H1 (cell line): ENCODE measurements at regions not wholly inside any gene's neighbourhood (a gene's known extent, or its start where the extent isn't known, plus 50 kb on each side); places are given as distances from the start of the nearest gene placed in this dataset.

Experiments used
- CTCF ChIA-PET: fragments of 300-600 bp; sonication (Branson Sonifier 250); formaldehyde crosslinking; loops from one replicate; lab custom pipeline; 2021; ENCODE audit not compliant: partially characterized antibody; lab: Charles Lee
- POLR2A ChIA-PET: fragments of 300-600 bp; sonication (Branson Sonifier 250); formaldehyde crosslinking; loops from one replicate; lab custom pipeline; 2021; ENCODE audit warnings: inconsistent platforms; ENCODE audit not compliant: partially characterized antibody; lab: Charles Lee
- DNase-seq, 2 experiments: peaks; one replicate each; pipeline versions ENCODE4 v3.0.0 to v3.0.0-alpha.2; 2010 to 2022; ENCODE audit warnings: low spot score in 2 of 2, low read depth in 1 of 2, mixed read lengths in 1 of 2
- FAIRE-seq: peaks from 2 replicates; lab custom pipeline; 2011; peaks lifted over from hg19 to GRCh38; lab: Jason Lieb, UNC
- H2AFZ ChIP-seq: 2 replicates; pipeline ENCODE4 v1.8.1; 2012; ENCODE audit warnings: low read length, inconsistent platforms
- H2AK5ac ChIP-seq: 2 replicates; pipeline ENCODE4 v1.6.1; 2013; ENCODE audit warnings: low read depth, low read length
- H2BK120ac ChIP-seq: replicated peaks from 2 replicates; pipeline ENCODE3; 2013; ENCODE audit warnings: low read depth, low read length, inconsistent platforms
- H2BK12ac ChIP-seq: 2 replicates; pipeline ENCODE4 v1.6.1; 2013; ENCODE audit warnings: low read depth, low read length
- H2BK15ac ChIP-seq: 2 replicates; pipeline ENCODE4 v1.6.1; 2013; ENCODE audit warnings: low read length
- H2BK20ac ChIP-seq: 2 replicates; pipeline ENCODE4 v1.6.1; 2013; ENCODE audit warnings: low read length
- H2BK5ac ChIP-seq: 2 replicates; pipeline ENCODE4 v1.6.1; 2013; ENCODE audit warnings: low read depth, low read length
- H3K14ac ChIP-seq: 2 replicates; pipeline ENCODE4 v1.6.1; 2013; ENCODE audit warnings: inconsistent platforms; ENCODE audit not compliant: insufficient read length
- H3K18ac ChIP-seq: 2 replicates; pipeline ENCODE4 v1.6.1; 2013; ENCODE audit warnings: low read length; ENCODE audit errors: extremely low read depth
- H3K23ac ChIP-seq: 2 replicates; pipeline ENCODE4 v1.6.1; 2013; ENCODE audit warnings: inconsistent platforms; ENCODE audit not compliant: insufficient read length
- H3K23me2 ChIP-seq: 2 replicates; pipeline ENCODE4 v1.6.1; 2013; ENCODE audit warnings: low read depth, low read length
- H3K27ac ChIP-seq: 2 replicates; pipeline ENCODE4 v1.6.1; 2011; ENCODE audit warnings: low read depth, low read length, inconsistent platforms
- H3K27me3 ChIP-seq, 4 experiments: replicated peaks in 1 of 4; 1 replicate in 1 of 4; 2 replicates in 3 of 4; pipeline versions ENCODE4 v1.6.1 to v1.8.1; 2011 to 2013; ENCODE audit warnings: low read length in 3 of 4, mild to moderate bottlenecking in 3 of 4, inconsistent platforms in 2 of 4, mixed read lengths in 2 of 4, moderate library complexity in 1 of 4; ENCODE audit not compliant: control insufficient read depth in 3 of 4, insufficient read depth in 3 of 4; ENCODE audit errors: extremely low read depth in 1 of 4
- H3K36me3 ChIP-seq, 4 experiments: 2 replicates each; pipeline versions ENCODE4 v1.6.1 to v1.8.1; 2011 to 2013; ENCODE audit warnings: mild to moderate bottlenecking in 4 of 4, low read length in 3 of 4, moderate library complexity in 2 of 4, control low read depth in 1 of 4, inconsistent platforms in 1 of 4; ENCODE audit not compliant: insufficient read depth in 4 of 4, control insufficient read depth in 2 of 4
- H3K4ac ChIP-seq: replicated peaks from 2 replicates; pipeline ENCODE3; 2013; ENCODE audit warnings: low read length, low read depth, mixed read lengths, inconsistent platforms; ENCODE audit not compliant: insufficient read length
- H3K4me1 ChIP-seq, 4 experiments: replicated peaks in 1 of 4; 1 replicate in 1 of 4; 2 replicates in 3 of 4; pipeline versions ENCODE4 v1.6.1 to v1.8.1; 2011 to 2013; ENCODE audit warnings: low read length in 3 of 4, inconsistent platforms in 2 of 4, mixed read lengths in 1 of 4; ENCODE audit not compliant: insufficient read depth in 4 of 4, control insufficient read depth in 3 of 4
- H3K4me2 ChIP-seq, 2 experiments: 2 replicates each; pipeline versions ENCODE4 v1.6.1 to v1.8.1; 2011 to 2013; ENCODE audit warnings: low read depth in 2 of 2, low read length in 2 of 2, control low read depth in 1 of 2, inconsistent platforms in 1 of 2, mild to moderate bottlenecking in 1 of 2; ENCODE audit not compliant: insufficient read depth in 1 of 2
- H3K4me3 ChIP-seq, 4 experiments: fragments of 200-600, 300-600 bp in 1 of 4; sonication (generic), shearing (Covaris generic), sonication (Bioruptor Twin) in 1 of 4; 2 replicates each; pipeline versions ENCODE4 v1.5.1 to v1.8.1; 2011 to 2016; ENCODE audit warnings: low read length in 4 of 4, low read depth in 3 of 4, control low read depth in 2 of 4, inconsistent platforms in 2 of 4, mild to moderate bottlenecking in 2 of 4, mixed read lengths in 1 of 4, moderate library complexity in 1 of 4; ENCODE audit not compliant: insufficient read depth in 2 of 4; ENCODE audit errors: extremely low read depth in 1 of 4
- H3K56ac ChIP-seq: replicated peaks from 2 replicates; pipeline ENCODE3; 2013; ENCODE audit warnings: low read depth, mild to moderate bottlenecking, mixed read lengths, low read length, inconsistent platforms; ENCODE audit not compliant: insufficient read length
- H3K79me1 ChIP-seq: 2 replicates; pipeline ENCODE4 v1.6.1; 2013; ENCODE audit warnings: low read depth, low read length, control low read depth
- H3K79me2 ChIP-seq, 2 experiments: 2 replicates each; pipeline versions ENCODE4 v1.6.1 to v1.8.1; 2012 to 2013; ENCODE audit warnings: low read length in 2 of 2, mild to moderate bottlenecking in 2 of 2, inconsistent platforms in 1 of 2; ENCODE audit not compliant: insufficient read depth in 2 of 2, control insufficient read depth in 1 of 2
- H3K9ac ChIP-seq, 4 experiments: replicated peaks in 1 of 4; 1 replicate in 1 of 4; 2 replicates in 3 of 4; pipeline versions ENCODE4 v1.6.1 to v1.8.1; 2011 to 2013; ENCODE audit warnings: low read depth in 3 of 4, low read length in 3 of 4, control low read depth in 2 of 4, mild to moderate bottlenecking in 2 of 4, moderate library complexity in 2 of 4, inconsistent platforms in 1 of 4; ENCODE audit errors: extremely low read depth in 1 of 4
- H3K9me3 ChIP-seq, 2 experiments: 2 replicates each; pipeline versions ENCODE4 v1.6.1 to v1.8.1; 2012 to 2013; ENCODE audit warnings: mild to moderate bottlenecking in 2 of 2, moderate library complexity in 2 of 2, control low read depth in 1 of 2, inconsistent platforms in 1 of 2, low read depth in 1 of 2, low read length in 1 of 2, mixed read lengths in 1 of 2; ENCODE audit not compliant: insufficient read depth in 2 of 2
- H4K20me1 ChIP-seq, 2 experiments: replicated peaks in 1 of 2; 2 replicates each; pipeline versions ENCODE3 to v1.8.1; 2011 to 2013; ENCODE audit warnings: inconsistent platforms in 2 of 2, low read length in 2 of 2, mild to moderate bottlenecking in 1 of 2; ENCODE audit not compliant: insufficient read depth in 2 of 2, control insufficient read depth in 1 of 2
- H4K5ac ChIP-seq: 2 replicates; pipeline ENCODE4 v1.6.1; 2013; ENCODE audit warnings: low read length, low read depth, mixed read lengths, inconsistent platforms; ENCODE audit not compliant: insufficient read length
- H4K8ac ChIP-seq: 2 replicates; pipeline ENCODE4 v1.8.0; 2013; ENCODE audit warnings: mild to moderate bottlenecking, moderate library complexity, low read length, inconsistent platforms; ENCODE audit not compliant: insufficient read depth; ENCODE audit errors: extremely low read depth
- H4K91ac ChIP-seq: replicated peaks from 2 replicates; pipeline ENCODE3; 2013; ENCODE audit warnings: low read length, mixed read lengths, inconsistent platforms; ENCODE audit not compliant: insufficient read length
- MAFK ChIP-seq: IDR thresholded peaks from 2 replicates; pipeline ENCODE4 v1.6.1; 2012; ENCODE audit warnings: low read depth, mild to moderate bottlenecking, improper control_type of control experiment, low read length
- SRF ChIP-seq: IDR thresholded peaks from 2 replicates; pipeline ENCODE4 v1.6.1; 2011; ENCODE audit warnings: mild to moderate bottlenecking, low read depth, low read length, moderate library complexity
- WGBS, 2 experiments: shearing (Covaris generic) in 1 of 2; methylation state at CpG; one replicate each; pipeline versions ENCODE4 v1.1.6 to v1.1.7; 2013 to 2015; ENCODE audit warnings: low lambda C conversion rate in 2 of 2, mixed read lengths in 2 of 2, inconsistent platforms in 1 of 2, low coverage in 1 of 2, missing lambda C conversion rate in 1 of 2; ENCODE audit not compliant: insufficient replicate concordance in 2 of 2, insufficient coverage in 1 of 2, insufficient read length in 1 of 2; ENCODE audit errors: extremely low coverage in 1 of 2, missing lambda C conversion rate in 1 of 2; 5-methylcytosine and 5-hydroxymethylcytosine counted together

GRCh38 chr17:30590081-30590733 is 113.0 kb downstream of the GOSR1 start:
- no peak overlapping the region for H4K8ac ChIP-seq
- H3K27ac ChIP-seq = no peak overlapping the region
- H3K4me3 ChIP-seq = no peak overlapping the region
- no peaks in the 10 kb centered on the region for H3K4me1 ChIP-seq
- H2BK20ac ChIP-seq = no peak overlapping the region
- H3K23me2 ChIP-seq = no peaks in the 10 kb centered on the region
- no peak overlapping the region for H4K91ac ChIP-seq
- H2BK15ac ChIP-seq = no peak overlapping the region
- H3K4ac ChIP-seq = no peak overlapping the region
- H3K36me3 ChIP-seq = no peaks in the 10 kb centered on the region
- no peak overlapping the region for H2AFZ ChIP-seq
- no peak overlapping the region for H2AK5ac ChIP-seq
- H3K9ac ChIP-seq = no peak overlapping the region
- H3K27me3 ChIP-seq = no peaks in the 10 kb centered on the region
- H2BK12ac ChIP-seq = no peak overlapping the region
- H3K9me3 ChIP-seq = no peaks in the 10 kb centered on the region
- ChIA-PET CTCF (interaction anchor here (1.0 to 1.5 kb wide), 2 partner anchors 10 to 19 kb away, joined by 3 to 7 read pairs; no protein-coding TSS in a partner anchor), POLR2A (interaction anchor here (1.0 kb wide), 1 partner anchor 10 kb away, joined by 3 read pairs; no protein-coding TSS in a partner anchor)
- no peak overlapping the region for H3K14ac ChIP-seq
- no peak overlapping the region for H4K5ac ChIP-seq
- TF ChIP-seq SRF = no peak
- TF ChIP-seq MAFK = no peak
- no peak for FAIRE-seq
- H3K79me1 ChIP-seq = no peaks in the 10 kb centered on the region
- H2BK5ac ChIP-seq = no peak overlapping the region
- no peak for DNase-seq
- H3K18ac ChIP-seq = no peak overlapping the region
- H3K56ac ChIP-seq = no peak overlapping the region
- no peaks in the 10 kb centered on the region for H4K20me1 ChIP-seq
- 85% methylated on average over 3 of the region's 3 CpGs; no CpG with 5 or more reads in 1 of the 2 experiments for WGBS, 2 experiments
- H3K4me2 ChIP-seq = no peak overlapping the region
- H3K79me2 ChIP-seq = no peaks in the 10 kb centered on the region
- no peak overlapping the region for H3K23ac ChIP-seq
- no peak overlapping the region for H2BK120ac ChIP-seq
